GM18498 (cell line): ENCODE measurements at regions not wholly inside any gene's neighbourhood (a gene's known extent, or its start where the extent isn't known, plus 50 kb on each side); places are given as distances from the start of the nearest gene placed in this dataset.

Experiments
- ATAC-seq: cut with Tn5 transposase; IDR thresholded peaks from one replicate; pipeline ENCODE4 v1.9.1; 2021; ENCODE audit warnings: mild to moderate bottlenecking, moderate library complexity; ENCODE audit not compliant: unreplicated experiment

GRCh38 chr11:64456509-64457320, 97.8 kb downstream of the RPS6KA4 start:
- no peak for ATAC-seq

DNA sequence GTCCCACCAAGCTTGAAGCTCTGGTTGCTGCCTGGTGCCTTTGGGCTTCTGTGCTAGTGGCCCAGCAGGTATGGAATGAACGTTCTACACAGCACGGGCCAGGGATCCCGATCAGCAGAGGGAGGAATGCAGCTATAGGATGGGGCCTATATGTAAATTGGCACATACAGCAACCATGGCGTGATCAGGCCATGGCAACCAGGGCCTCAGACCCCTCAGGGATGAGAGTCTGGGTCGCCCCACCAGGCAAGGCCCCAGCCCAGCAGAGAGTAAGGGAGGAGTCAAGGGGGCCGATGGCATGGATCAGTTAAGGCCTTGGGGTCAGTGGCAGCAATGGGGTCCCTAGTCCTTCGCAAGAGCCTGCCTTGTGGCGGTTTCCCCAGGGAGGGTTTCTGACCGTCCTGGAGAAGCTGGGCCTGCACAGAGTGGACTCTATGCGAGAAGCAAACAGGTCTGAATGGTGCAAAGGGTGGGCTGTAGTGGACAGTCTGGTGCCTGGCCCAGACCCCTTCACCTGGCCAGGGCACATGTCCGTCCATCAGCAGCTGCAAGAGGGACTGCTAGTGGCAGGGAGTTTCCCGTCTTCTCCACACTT, 98.2 kb upstream of the SLC22A11 start:
- no peak for ATAC-seq

DNA sequence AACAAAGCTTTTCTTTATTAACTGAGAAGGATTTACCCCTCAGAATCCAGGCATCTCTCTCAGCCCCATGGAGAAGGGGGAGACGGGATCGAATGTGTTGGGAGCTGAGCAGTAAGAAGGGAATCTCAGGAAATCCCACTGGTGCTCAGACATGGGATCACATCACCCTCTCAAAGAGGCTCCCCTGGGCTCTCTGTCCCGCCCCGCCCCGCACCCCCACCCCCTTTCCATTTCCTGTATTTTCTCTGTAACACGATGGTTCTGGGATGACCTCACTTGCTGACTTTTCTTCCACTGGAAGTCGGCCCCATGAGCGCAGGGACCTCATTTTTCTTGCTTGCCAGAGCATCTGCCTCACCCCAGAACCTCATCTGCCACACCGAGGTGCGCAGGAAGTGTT, 96.7 kb upstream of the SLC22A11 start:
- ATAC-seq = no peak

GRCh38 chr11:64459609-64460008, 96.1 kb upstream of the SLC22A11 start:
- no peak for ATAC-seq

DNA sequence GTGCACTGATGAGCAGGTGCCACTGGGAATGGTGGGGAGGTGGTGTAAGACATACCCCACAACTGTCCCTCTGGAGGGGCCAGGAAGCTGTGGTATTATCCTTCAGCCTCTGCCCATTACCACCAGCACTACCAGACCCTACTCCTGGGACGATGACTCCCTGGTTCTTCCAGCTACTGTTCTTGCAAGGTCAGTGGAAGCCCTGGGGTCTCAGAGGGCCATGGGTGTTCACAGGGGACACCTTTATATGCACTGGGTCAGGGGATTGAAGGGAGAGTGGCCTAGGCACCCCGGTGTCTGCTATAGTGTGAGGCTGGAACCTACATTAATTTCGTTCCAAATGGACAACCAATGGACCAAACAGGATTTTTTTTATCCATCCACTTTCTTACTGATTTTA, 94.7 kb upstream of the SLC22A11 start:
- no peak for ATAC-seq

GRCh38 chr11:64466115-64466718, 89.5 kb upstream of the SLC22A11 start:
- no peak for ATAC-seq

DNA sequence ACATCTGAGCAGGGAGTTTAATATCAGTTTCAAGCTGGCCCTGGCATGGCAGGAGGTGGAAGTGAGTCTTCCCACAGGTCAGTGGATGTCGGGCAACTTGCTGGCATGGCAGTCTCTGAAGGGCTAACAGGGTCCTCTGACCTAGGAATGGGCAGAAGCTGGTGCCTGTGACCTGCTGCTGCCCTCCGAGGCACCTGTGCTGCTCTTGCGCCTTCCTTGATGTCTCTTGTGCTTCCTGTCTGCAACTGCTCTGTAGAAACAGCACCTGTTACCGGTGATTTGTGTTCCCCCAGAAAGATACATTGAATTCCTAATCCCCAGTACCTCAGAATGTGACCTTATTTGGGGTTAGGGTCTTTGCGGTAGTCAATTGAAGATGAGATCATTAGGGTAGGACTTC, 86.5 kb upstream of the SLC22A11 start:
- no peak for ATAC-seq

GRCh38 chr11:64472593-64473455, 82.9 kb upstream of the SLC22A11 start:
- ATAC-seq = no peak

GRCh38 chr11:64474680-64475079, 81.1 kb upstream of the SLC22A11 start:
- no peak for ATAC-seq

GRCh38 chr11:64475145-64475544, 80.6 kb upstream of the SLC22A11 start:
- ATAC-seq = no peak

GRCh38 chr11:64476881-64477280, 78.9 kb upstream of the SLC22A11 start:
- no peak for ATAC-seq

GRCh38 chr11:64477675-64478074, 78.1 kb upstream of the SLC22A11 start:
- no peak for ATAC-seq

DNA sequence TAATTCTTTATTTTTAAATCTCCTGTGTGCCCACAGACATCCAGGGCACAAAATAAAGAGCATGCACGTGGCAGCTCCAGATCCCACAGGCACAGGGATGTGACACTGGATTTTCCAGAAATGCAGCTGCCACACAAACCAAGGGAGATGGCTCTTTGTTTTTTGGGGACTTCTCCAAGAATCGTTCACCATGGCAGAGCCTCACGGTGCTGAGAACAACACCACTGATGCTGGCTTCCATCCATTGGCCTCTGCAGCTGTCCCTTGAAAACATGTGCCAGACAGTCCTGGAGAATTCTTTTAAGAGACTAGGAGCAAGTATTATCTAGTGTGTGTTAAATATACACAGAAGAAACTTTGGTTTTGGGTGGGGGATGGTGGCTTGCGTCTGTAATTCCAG, 73.2 kb upstream of the SLC22A11 start:
- ATAC-seq = no peak

GRCh38 chr11:64484191-64485022, 71.3 kb upstream of the SLC22A11 start:
- no peak for ATAC-seq

DNA sequence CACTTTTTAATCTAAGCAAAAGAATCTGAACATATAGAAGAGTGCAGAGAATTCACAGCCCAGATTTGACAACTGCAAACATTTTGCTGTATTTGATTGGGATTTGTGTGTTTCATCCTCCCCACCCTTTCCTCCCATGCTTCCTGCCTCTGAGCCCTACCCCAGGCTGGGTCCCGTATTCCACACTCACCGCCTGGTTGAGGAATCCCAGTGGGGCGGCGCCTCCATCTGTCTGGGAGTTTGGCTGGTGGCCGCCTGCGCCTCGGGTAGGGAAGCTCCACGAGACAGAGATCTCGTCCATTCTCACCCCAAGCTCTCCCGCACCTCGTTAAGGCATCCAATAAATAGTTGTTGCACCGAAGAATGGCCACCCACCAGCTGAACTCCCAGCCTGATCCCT, 70.7 kb upstream of the SLC22A11 start:
- no peak for ATAC-seq

DNA sequence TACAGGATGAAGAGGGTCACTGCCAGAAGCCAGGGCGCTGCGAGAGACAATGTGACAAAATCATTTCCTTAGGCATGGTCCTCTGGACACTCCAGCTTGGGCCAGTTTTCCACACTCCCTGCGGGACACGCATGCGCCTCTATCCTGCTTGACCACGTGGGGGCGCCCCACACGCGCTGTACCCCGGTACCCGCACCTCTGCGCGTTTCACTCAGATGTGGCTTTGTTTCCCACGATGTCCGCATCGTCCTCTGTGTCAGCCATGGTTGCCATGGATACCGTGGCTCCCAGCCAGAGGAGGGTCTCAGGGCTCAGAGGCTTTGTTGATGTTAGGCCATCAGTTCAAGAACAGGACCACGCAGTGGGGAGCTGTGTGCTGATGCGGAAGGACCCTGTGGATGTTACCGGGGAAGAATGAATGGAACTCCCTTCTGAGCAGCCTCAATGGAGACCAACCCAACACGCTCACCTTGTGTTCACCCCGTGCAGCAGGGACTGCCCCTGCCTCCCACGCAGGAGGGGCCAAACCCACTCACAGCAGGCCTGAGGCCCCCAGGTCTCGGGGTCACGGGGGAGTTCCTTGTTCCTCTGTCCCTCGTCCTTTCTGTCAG, 65.8 kb upstream of the SLC22A11 start:
- ATAC-seq = no peak

- ATAC-seq = no peak
Observed at GRCh38 chr11:64490562-64491216, 65.1 kb upstream of the SLC22A11 start.

- no peak for ATAC-seq
Observed at GRCh38 chr11:64492561-64492960, 63.2 kb upstream of the SLC22A11 start.

- no peak for ATAC-seq
Observed at GRCh38 chr11:64498136-64498535, 57.6 kb upstream of the SLC22A11 start.
